HT1080 (cell line): ENCODE measurements at regions not wholly inside any gene's neighbourhood (a gene's known extent, or its start where the extent isn't known, plus 50 kb on each side); places are given as distances from the start of the nearest gene placed in this dataset.
A peak's percentile ranks its signal among the peaks of the same experiment; 100 is the strongest.
"Not testable (repeated sequence)": the region's sequence is repeated elsewhere in the genome, so short reads cannot be mapped to it uniquely, and the experiment has no call there.

Experiments
- DNase-seq: peaks from one replicate; pipeline ENCODE4 v3.0.0-alpha.2; 2015; ENCODE audit warnings: low read depth

- DNase-seq: peak; percentile 16
These were observed 66.6 kb downstream of the TNFAIP3 start for GRCh38 chr6:137933696-137934095.

GRCh38 chr6:137936798-137937197 is 69.7 kb downstream of the TNFAIP3 start:
- DNase-seq: no peak

GRCh38 chr6:137937834-137938233 is 70.8 kb downstream of the TNFAIP3 start:
- DNase-seq: no peak

- DNase-seq: no peak
These were observed 71.8 kb downstream of the TNFAIP3 start for GRCh38 chr6:137938770-137939379.

- no peak for DNase-seq
These were observed 74.9 kb downstream of the TNFAIP3 start for GRCh38 chr6:137941995-137942394.

GRCh38 chr6:137942736-137943135 is 75.7 kb downstream of the TNFAIP3 start:
- no peak for DNase-seq

GRCh38 chr6:137944381-137944780 is 77.3 kb downstream of the TNFAIP3 start:
- DNase-seq: not testable (repeated sequence)

- peak; percentile 18 for DNase-seq
These were observed 77.9 kb downstream of the TNFAIP3 start for GRCh38 chr6:137944793-137945498.

GRCh38 chr6:137949686-137950390 is 82.8 kb downstream of the TNFAIP3 start:
- no peak for DNase-seq

GRCh38 chr6:137950581-137950980 is 83.5 kb downstream of the TNFAIP3 start:
- DNase-seq: no peak

- DNase-seq: no peak
These were observed 84.1 kb downstream of the TNFAIP3 start for GRCh38 chr6:137951064-137951597.

- DNase-seq: no peak
These were observed 85.2 kb downstream of the TNFAIP3 start for GRCh38 chr6:137952247-137952646.

- no peak for DNase-seq
These were observed 86.7 kb downstream of the TNFAIP3 start for GRCh38 chr6:137953761-137954160.

- no peak for DNase-seq
These were observed 87.2 kb downstream of the TNFAIP3 start for GRCh38 chr6:137954253-137954652.

GRCh38 chr6:137956098-137956488 is 89.0 kb downstream of the TNFAIP3 start:
- no peak for DNase-seq

- DNase-seq: no peak
These were observed 90.4 kb downstream of the TNFAIP3 start for GRCh38 chr6:137957471-137957870.

GRCh38 chr6:137958811-137959565 is 91.9 kb downstream of the TNFAIP3 start:
- DNase-seq: peak; percentile 20

GRCh38 chr6:137962725-137963124 is 95.7 kb downstream of the TNFAIP3 start:
- no peak for DNase-seq

- no peak for DNase-seq
These were observed 97.8 kb downstream of the TNFAIP3 start for GRCh38 chr6:137964876-137965275.

- DNase-seq: no peak
These were observed 100.8 kb downstream of the TNFAIP3 start for GRCh38 chr6:137967689-137968454.

- no peak for DNase-seq
These were observed 101.4 kb downstream of the TNFAIP3 start for GRCh38 chr6:137968455-137968804.
